Glomerular visceral epithelial cell (primary cell): ENCODE measurements at regions not wholly inside any gene's neighbourhood (a gene's known extent, or its start where the extent isn't known, plus 50 kb on each side); places are given as distances from the start of the nearest gene placed in this dataset.

Experiments
- DNase-seq: peaks from one replicate; pipeline ENCODE4 v3.0.0-alpha.2; 2016; ENCODE audit errors: extremely low spot score

GRCh38 chr13:83219832-83220231 is 662.4 kb downstream of the SLITRK1 start:
- no peak for DNase-seq

GRCh38 chr13:83216479-83217245 is 665.6 kb downstream of the SLITRK1 start:
- no peak for DNase-seq

- DNase-seq = peak; percentile 5
Measured at GRCh38 chr13:83215627-83216026, 666.6 kb downstream of the SLITRK1 start.

GRCh38 chr13:83214452-83214851 is 667.8 kb downstream of the SLITRK1 start:
- DNase-seq = no peak

DNA sequence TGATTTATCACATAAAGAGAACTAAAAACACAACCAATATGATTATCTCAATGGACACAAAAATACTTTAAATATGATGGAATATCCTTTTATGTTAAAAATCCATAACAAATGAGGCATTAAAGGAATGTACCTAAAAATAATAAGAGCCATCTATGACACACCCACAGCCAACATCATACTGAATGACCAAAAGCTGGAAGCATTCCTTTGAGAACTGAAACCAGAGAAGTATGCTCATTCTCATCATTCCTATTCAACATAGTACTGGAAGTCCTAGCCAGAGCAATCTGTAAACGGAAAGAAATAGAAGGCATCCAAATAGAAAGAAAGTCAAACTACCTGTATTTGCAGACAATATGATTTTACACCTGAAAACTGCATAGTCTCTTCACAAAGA is 671.0 kb downstream of the SLITRK1 start:
- DNase-seq = no peak

GRCh38 chr13:83204886-83205285 is 677.4 kb downstream of the SLITRK1 start:
- no peak for DNase-seq

DNA sequence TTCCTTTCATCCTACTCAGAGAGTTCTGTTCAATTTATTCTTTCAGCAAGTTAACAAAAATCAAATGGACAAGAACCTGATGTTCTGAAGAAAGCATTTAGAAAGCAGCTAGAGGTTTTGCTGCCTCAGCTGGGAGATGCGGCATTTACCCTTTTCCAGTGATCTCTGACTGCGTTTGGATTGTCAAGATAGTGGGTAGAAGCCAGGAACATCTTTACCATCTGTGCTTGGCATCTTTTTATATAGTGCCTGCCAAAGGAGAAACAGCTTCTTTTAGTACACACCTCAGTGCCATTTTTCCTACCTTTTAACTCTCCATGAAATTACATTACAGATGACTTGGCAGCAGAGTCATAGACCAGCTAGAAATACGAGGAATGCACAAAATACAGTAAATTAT is 680.8 kb downstream of the SLITRK1 start:
- DNase-seq = no peak

DNA sequence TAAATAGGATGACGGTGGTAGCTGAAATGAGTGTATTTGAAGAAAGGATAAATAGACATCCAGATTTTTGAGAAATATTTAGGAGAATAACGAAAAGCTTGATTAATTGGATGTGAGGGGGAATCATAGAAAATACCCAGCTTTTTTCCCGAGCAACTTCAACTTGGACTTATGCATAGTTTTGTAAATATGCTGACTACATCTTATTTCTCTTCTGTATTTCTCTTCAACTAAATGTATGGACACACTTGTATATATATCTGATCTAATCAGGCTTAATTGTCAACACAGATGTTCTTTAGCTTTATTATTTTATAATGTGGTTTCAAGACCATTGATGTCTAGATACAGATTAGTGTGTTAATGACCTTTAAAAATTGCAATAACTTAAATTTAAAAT is 685.0 kb downstream of the SLITRK1 start:
- no peak for DNase-seq

DNA sequence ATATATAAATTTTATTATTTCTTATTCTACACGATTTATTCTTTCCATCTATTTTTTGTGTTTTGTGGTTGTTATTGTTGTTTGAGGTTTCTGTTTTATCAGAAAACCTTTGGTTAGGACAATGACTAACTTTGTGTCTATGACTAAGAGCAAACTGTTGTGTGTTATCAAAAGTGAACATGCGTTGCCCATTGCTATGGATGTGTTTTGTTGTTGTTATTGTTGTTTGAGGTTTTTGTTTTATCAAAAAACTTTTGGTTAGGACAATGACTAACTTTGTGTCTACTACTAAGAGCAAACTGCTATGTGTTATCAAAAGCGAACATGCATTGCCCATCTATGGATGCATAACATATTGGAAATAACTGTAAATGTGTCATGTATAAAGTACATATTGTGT is 692.3 kb downstream of the SLITRK1 start:
- no peak for DNase-seq

DNA sequence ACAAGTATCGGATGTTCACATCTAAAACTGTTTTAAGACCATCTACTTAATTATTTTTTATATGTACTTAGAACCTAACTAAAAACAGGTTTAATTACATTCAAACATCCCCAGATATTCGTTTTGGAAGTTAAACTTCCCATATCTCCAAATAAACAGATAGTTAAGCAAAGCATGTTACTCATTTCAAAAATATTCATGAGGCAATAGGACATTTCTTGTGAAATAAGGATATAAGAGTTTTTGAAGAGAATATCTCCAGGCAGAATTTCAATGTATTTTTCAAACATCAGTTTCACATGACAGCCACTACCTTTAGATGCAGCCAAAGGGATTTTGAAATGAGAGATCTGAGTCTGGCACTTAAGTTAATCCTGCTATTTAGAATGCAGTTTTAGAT is 697.5 kb downstream of the SLITRK1 start:
- no peak for DNase-seq

GRCh38 chr13:83184150-83184475 is 698.2 kb downstream of the SLITRK1 start:
- DNase-seq = no peak

DNA sequence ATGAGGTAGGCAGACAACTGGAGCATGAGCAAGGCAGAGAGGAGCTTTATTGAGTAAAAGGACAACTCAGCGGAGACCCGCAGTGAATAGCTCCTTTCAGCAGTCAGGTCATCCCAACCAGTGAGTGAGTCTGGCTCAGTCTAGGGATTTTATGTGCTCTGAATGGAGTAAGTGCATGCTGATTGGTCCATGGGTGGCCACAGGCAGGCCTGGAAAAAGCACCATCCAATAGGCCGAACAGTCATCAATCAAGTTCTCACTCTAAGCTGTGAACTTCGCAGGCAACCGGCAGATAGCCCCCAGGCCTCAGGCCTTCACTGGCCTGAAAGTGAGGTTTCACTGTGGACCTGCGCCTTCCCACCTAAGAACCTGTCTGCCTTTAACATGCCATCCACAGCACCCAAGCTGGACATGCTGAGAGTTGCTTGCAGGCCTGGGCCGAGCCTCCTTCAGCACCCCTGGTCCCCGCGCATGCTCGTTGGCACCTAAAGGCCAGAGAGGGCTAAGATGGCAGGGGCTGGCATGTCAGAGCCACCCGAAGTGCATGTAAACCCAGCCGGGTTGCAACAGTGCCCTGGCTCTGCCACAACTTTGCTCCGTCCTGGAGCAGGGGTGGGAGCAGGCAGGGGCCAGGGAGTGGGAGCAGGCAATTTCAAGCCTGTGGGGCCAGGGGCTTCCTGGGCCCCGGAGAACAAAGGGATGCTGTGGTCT is 698.7 kb downstream of the SLITRK1 start:
- no peak for DNase-seq

GRCh38 chr13:83182845-83183244 is 699.4 kb downstream of the SLITRK1 start:
- no peak for DNase-seq

GRCh38 chr13:83178008-83178407 is 704.3 kb downstream of the SLITRK1 start:
- no peak for DNase-seq

- DNase-seq = peak; percentile 61
Measured at GRCh38 chr13:83168590-83168989, 713.7 kb downstream of the SLITRK1 start.

DNA sequence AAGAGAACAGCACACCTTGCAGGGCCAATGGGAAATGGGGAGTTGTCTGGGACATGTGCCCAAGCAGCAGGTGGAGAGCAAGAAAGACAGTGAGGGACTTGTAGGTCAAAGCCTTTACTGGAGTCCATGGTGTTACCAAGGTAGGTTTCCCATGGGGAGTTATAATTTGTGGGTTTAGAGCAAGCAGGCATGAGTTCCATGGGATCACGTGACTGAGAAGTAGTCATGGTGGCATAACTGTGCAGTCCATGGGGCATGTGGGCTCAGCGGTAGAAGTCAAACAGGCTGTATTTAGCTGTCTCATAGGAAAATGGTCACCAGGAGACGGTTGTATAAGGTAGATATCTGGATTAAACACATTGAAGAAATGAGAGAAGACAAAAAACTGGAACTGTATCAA is 715.1 kb downstream of the SLITRK1 start:
- DNase-seq = no peak

- no peak for DNase-seq
Measured at GRCh38 chr13:83166550-83166949, 715.7 kb downstream of the SLITRK1 start.

DNA sequence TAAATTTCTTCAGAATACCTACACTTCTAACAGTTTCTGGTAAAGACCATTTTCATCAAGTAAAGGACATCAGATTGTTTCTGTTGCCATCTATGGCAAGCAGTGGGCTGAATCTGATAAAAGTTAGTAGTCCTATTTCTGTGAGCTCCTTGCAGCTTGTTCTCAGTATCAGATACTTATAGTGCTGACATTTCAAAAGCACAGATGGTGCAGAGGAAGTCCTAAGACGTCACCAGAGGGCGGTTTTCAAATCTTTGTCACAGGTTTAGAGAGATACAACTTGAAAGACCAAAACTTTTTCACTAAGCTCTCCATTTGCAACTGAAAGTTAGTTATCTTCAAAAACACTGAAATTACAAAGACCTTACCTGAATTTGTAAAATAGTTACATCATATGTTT is 719.8 kb downstream of the SLITRK1 start:
- no peak for DNase-seq

GRCh38 chr13:83153848-83154247 is 728.4 kb downstream of the SLITRK1 start:
- DNase-seq = no peak

- DNase-seq = no peak
Measured at GRCh38 chr13:83151308-83151660, 731.0 kb downstream of the SLITRK1 start.

DNA sequence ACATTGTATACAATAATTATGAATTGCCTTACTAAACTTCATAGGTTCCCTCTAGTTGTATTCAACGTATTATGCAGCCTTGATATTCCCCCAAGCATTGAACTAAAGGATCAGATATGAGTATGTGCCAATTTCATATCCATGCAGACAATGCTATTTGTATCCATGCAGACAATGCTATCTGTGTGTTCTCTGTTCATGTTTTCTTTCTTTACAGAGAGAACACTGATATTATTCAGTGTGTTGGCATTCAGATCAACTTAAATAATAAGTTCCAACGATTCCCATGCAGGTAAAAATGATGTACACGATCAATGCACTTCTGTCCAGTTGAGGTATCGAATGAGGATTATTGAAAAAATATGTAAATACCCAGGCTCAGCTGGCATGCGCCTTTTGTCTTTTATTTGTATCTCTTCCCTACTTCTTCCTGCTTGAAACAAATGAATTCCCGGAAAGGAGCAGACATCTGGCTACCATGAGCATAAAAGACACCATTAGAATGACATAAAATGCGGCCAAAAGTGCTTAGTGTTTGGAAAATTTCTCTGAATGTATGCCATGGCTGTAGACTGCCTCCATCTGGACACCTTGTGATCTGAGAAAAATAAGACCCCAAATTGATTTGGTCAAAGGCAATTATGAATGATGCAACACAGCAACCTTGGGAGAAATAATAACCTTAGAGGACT is 731.5 kb downstream of the SLITRK1 start:
- no peak for DNase-seq

DNA sequence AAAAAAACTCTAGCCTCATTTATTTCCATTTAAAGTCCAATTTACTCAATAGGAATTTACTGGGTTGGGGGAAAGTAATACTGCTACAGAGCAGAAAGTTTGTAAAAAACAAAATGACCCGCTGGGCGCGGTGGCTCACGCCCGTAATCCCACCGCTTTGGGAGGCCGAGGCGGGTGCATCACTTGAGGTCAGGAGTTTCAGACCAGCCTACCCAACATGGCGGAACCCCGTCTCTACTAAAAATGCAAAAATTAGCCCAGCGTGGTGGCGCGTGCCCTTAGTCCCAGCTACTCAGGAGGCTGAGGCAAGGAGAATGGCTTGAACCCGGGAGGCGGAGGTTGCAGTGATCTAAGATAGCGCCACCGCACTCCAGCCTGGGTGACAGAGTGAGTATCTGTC is 745.6 kb downstream of the SLITRK1 start:
- DNase-seq = no peak

- DNase-seq = no peak
Measured at GRCh38 chr13:83125791-83126190, 756.5 kb downstream of the SLITRK1 start.
